ENCODE measurements at regions not wholly inside any gene's neighbourhood (a gene's known extent, or its start where the extent isn't known, plus 50 kb on each side); places are given as distances from the start of the nearest gene placed in this dataset.

DNA sequence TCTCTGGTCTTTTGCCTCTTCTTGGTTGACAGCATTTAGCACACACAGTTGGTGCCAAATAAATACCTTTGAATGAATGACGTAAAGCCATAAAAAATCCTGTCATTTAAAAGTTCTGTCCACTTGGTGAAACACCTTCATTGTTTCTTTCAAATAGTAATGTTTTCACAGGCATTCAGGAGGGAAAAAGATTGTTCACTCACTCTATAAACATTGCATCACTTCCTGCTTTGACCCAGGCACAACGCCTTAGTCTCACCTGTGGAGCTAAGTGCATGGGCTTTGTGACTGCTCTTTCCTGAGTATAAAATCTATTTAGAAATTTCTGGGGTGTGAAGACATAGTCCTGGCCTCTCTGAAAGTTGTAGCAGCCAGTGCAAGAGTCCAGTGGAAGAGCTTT, 88.9 kb upstream of the CXCL14 start:
- no peak overlapping the region for H3K27ac ChIP-seq (ENCODE audit: low read depth in 1 of 2, low read length in 1 of 2)
- no peaks in the 10 kb centered on the region for H3K4me1 ChIP-seq (ENCODE audit: control insufficient read depth in 2 of 2, insufficient read depth in 2 of 2, low read length in 2 of 2)
- no peaks in the 10 kb centered on the region for H3K9me3 ChIP-seq (ENCODE audit: control insufficient read depth in 2 of 2, insufficient read depth in 1 of 2, low read length in 1 of 2)
- DNase-seq (ENCODE audit: low read depth in 6 of 9, low spot score in 9 of 9), result no peak
- no peaks in the 10 kb centered on the region for H3K36me3 ChIP-seq (ENCODE audit: control insufficient read depth in 2 of 2, insufficient read depth in 2 of 2, low read length in 1 of 2)
- H3K4me3 ChIP-seq (ENCODE audit: low read length in 2 of 2), result no peak overlapping the region
- H3K27me3 ChIP-seq (ENCODE audit: control insufficient read depth in 2 of 2, insufficient read depth in 1 of 2, low read length in 1 of 2), result no peaks in the 10 kb centered on the region
- 74% methylated on average over 2 of the region's 2 CpGs for WGBS

- no peaks in the 10 kb centered on the region for H3K4me1 ChIP-seq (ENCODE audit: control insufficient read depth in 2 of 2, insufficient read depth in 2 of 2, low read length in 2 of 2)
- H3K27me3 ChIP-seq (ENCODE audit: control insufficient read depth in 2 of 2, insufficient read depth in 1 of 2, low read length in 1 of 2), result no peaks in the 10 kb centered on the region
- 92% methylated on average over 3 of the region's 3 CpGs for WGBS
- H3K4me3 ChIP-seq (ENCODE audit: low read length in 2 of 2), result no peak overlapping the region
- H3K27ac ChIP-seq (ENCODE audit: low read depth in 1 of 2, low read length in 1 of 2), result no peak overlapping the region
- H3K36me3 ChIP-seq (ENCODE audit: control insufficient read depth in 2 of 2, insufficient read depth in 2 of 2, low read length in 1 of 2), result no peaks in the 10 kb centered on the region
- DNase-seq (ENCODE audit: low read depth in 6 of 9, low spot score in 9 of 9), result no peak
- no peaks in the 10 kb centered on the region for H3K9me3 ChIP-seq (ENCODE audit: control insufficient read depth in 2 of 2, insufficient read depth in 1 of 2, low read length in 1 of 2)
Observed at GRCh38 chr5:135667204-135667603, 88.4 kb upstream of the CXCL14 start.

DNA sequence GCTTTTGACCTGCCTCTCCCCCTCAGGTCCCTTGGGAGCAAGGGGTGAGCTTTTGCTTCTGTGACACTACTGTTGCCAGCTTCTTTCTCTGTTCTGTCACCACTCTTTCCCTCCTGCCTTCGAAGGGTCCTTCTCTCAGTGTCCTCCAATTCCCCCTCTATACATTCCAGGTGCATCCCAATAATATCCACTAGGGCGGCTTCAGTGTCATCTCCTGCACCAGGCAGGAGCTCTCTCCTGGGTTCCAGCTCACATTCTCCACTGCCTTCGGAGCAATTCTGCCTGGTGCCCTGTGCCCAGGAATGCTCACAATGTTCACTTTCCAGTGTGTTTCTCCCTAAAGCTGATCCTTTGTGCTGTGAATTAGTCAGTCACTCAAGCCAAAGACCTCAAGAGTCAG, 83.9 kb upstream of the CXCL14 start:
- 98% methylated on average over 3 of the region's 3 CpGs for WGBS

GRCh38 chr5:135662061-135662481, 83.3 kb upstream of the CXCL14 start:
- DNase-seq (ENCODE audit: low read depth in 6 of 9, low spot score in 9 of 9), result no peak
- no peaks in the 10 kb centered on the region for H3K9me3 ChIP-seq (ENCODE audit: control insufficient read depth in 2 of 2, insufficient read depth in 1 of 2, low read length in 1 of 2)
- 90% methylated on average over 3 of the region's 3 CpGs for WGBS
- no peaks in the 10 kb centered on the region for H3K36me3 ChIP-seq (ENCODE audit: control insufficient read depth in 2 of 2, insufficient read depth in 2 of 2, low read length in 1 of 2)
- no peaks in the 10 kb centered on the region for H3K27me3 ChIP-seq (ENCODE audit: control insufficient read depth in 2 of 2, insufficient read depth in 1 of 2, low read length in 1 of 2)
- no peak overlapping the region for H3K4me3 ChIP-seq (ENCODE audit: low read length in 2 of 2)
- no peak overlapping the region for H3K27ac ChIP-seq (ENCODE audit: low read depth in 1 of 2, low read length in 1 of 2)
- H3K4me1 ChIP-seq (ENCODE audit: control insufficient read depth in 2 of 2, insufficient read depth in 2 of 2, low read length in 2 of 2), result no peaks in the 10 kb centered on the region

More for the DNA sequence above, 83.9 kb upstream of the CXCL14 start:
- Histone ChIP-seq H3K4me3 (ENCODE audit: low read length in 2 of 2) (no peak overlapping the region), H3K4me1 (ENCODE audit: control insufficient read depth in 2 of 2, insufficient read depth in 2 of 2, low read length in 2 of 2) (no peaks in the 10 kb centered on the region), H3K27ac (ENCODE audit: low read depth in 1 of 2, low read length in 1 of 2) (no peak overlapping the region), H3K27me3 (ENCODE audit: control insufficient read depth in 2 of 2, insufficient read depth in 1 of 2, low read length in 1 of 2) (no peaks in the 10 kb centered on the region), H3K9me3 (ENCODE audit: control insufficient read depth in 2 of 2, insufficient read depth in 1 of 2, low read length in 1 of 2) (no peaks in the 10 kb centered on the region), H3K36me3 (ENCODE audit: control insufficient read depth in 2 of 2, insufficient read depth in 2 of 2, low read length in 1 of 2) (no peaks in the 10 kb centered on the region)
- DNase-seq (ENCODE audit: low read depth in 6 of 9, low spot score in 9 of 9), result no peak

DNA sequence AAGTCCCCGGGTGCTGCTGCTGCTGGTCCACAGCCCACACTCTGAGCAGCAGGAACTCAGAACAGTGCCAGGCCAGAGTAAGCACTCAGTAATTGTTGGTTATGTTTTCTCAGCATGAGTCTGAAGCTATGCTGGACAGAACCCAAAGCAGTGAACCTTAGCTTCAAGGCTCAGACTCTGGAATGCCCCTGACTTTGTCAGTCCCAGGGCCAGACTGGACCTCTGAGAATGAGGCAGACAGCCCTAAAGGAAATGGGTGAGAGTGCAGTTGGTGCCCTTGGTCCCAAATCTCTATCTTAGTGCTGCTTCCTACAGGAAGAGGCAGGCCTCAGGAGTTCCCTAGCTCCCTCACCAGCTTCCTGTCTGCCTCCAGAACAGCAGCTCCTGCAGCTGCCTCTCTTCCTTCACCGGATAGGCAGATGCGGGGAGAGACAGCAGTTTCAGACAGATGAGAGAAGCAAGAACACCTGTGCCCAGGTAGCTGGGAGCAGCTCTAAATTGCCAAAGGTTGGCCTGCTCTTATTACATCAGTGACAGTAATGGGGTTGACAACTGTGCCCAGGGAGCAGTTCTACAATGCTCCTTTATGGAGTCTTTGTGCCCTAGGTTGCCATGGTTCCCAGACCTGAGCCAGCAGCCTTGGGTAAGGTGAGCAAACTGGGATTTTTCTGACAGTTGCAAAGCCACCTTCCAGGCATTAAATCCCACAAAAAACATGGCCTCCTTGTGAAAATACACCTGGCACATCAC, 82.2 kb upstream of the CXCL14 start:
- 17% methylated on average over 3 of the region's 3 CpGs for WGBS
- H3K27ac ChIP-seq (ENCODE audit: low read depth in 1 of 2, low read length in 1 of 2), result no peak overlapping the region

DNA sequence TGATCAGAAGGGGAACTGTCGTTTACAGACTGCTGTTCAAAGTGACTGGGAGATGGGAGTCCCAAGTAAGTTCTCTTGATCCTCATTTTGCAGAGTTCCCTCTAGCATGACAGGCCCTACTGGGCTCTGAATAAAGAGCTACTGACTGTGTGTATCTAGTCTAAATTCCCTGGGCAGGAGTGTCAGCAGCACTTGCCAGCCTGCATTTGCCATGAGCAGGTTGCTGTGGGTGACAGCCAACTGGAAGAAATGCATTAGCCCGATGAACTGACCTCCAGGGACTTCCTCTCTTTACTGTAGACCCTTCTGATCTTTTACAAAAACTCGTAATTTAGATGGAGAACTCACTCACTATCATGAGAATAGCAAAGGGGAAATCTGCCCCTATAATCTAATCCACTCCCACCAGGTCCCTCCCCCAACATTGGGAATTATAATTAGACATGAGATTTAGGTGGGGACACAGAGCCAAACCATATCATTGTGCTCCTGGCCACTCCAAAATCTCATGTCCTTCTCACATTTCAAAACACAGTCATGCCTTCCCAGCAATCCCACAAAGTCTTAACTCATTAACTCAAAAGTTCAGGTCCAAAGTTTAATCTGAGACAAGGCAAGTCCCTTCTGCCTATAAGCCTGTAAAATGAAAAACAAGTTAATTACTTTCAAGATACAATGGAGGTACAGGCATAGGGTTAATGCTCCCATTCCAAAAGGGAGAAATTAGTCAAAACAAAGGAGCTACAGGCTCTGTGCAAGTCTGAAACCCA, 78.9 kb upstream of the CXCL14 start:
- no peak overlapping the region for H3K27ac ChIP-seq (ENCODE audit: low read depth in 1 of 2, low read length in 1 of 2)
- WGBS, result 76% methylated on average over 3 of the region's 3 CpGs
- no peak for DNase-seq (ENCODE audit: low read depth in 6 of 9, low spot score in 9 of 9)
- no peaks in the 10 kb centered on the region for H3K36me3 ChIP-seq (ENCODE audit: control insufficient read depth in 2 of 2, insufficient read depth in 2 of 2, low read length in 1 of 2)
- H3K27me3 ChIP-seq (ENCODE audit: control insufficient read depth in 2 of 2, insufficient read depth in 1 of 2, low read length in 1 of 2), result no peaks in the 10 kb centered on the region
- H3K9me3 ChIP-seq (ENCODE audit: control insufficient read depth in 2 of 2, insufficient read depth in 1 of 2, low read length in 1 of 2), result no peaks in the 10 kb centered on the region
- H3K4me1 ChIP-seq (ENCODE audit: control insufficient read depth in 2 of 2, insufficient read depth in 2 of 2, low read length in 2 of 2), result no peaks in the 10 kb centered on the region
- no peak overlapping the region for H3K4me3 ChIP-seq (ENCODE audit: low read length in 2 of 2)

More for the DNA sequence above, 82.2 kb upstream of the CXCL14 start:
- Histone ChIP-seq H3K9me3 (ENCODE audit: control insufficient read depth in 2 of 2, insufficient read depth in 1 of 2, low read length in 1 of 2) (no peaks in the 10 kb centered on the region), H3K4me1 (ENCODE audit: control insufficient read depth in 2 of 2, insufficient read depth in 2 of 2, low read length in 2 of 2) (no peaks in the 10 kb centered on the region), H3K27me3 (ENCODE audit: control insufficient read depth in 2 of 2, insufficient read depth in 1 of 2, low read length in 1 of 2) (no peaks in the 10 kb centered on the region), H3K36me3 (ENCODE audit: control insufficient read depth in 2 of 2, insufficient read depth in 2 of 2, low read length in 1 of 2) (no peaks in the 10 kb centered on the region), H3K4me3 (ENCODE audit: low read length in 2 of 2) (no peak overlapping the region)
- DNase-seq (ENCODE audit: low read depth in 6 of 9, low spot score in 9 of 9), result no peak

DNA sequence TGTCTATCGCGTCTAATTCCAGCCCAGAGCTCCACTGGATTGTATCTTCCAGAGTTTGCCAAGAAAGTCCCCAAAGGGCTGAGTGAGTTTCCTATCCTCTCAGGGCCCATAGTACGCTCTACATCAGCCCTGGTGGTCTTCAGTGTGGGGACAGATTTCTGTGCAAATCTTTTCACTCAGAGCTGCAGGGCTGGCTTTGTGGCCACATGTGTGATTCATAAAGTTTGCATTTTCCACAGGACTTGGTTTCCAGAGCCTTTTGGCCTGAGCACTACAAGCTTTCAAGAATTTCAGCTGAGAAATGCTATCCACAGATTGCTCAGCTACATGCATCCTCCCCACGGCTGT, 76.7 kb upstream of the CXCL14 start:
- Histone ChIP-seq H3K4me3 (ENCODE audit: low read length in 2 of 2) (no peak overlapping the region), H3K4me1 (ENCODE audit: control insufficient read depth in 2 of 2, insufficient read depth in 2 of 2, low read length in 2 of 2) (no peaks in the 10 kb centered on the region), H3K36me3 (ENCODE audit: control insufficient read depth in 2 of 2, insufficient read depth in 2 of 2, low read length in 1 of 2) (no peaks in the 10 kb centered on the region), H3K9me3 (ENCODE audit: control insufficient read depth in 2 of 2, insufficient read depth in 1 of 2, low read length in 1 of 2) (no peaks in the 10 kb centered on the region), H3K27me3 (ENCODE audit: control insufficient read depth in 2 of 2, insufficient read depth in 1 of 2, low read length in 1 of 2) (no peaks in the 10 kb centered on the region), H3K27ac (ENCODE audit: low read depth in 1 of 2, low read length in 1 of 2) (no peak overlapping the region)
- WGBS, result 91% methylated on average over 4 of the region's 4 CpGs
- DNase-seq (ENCODE audit: low read depth in 6 of 9, low spot score in 9 of 9), result no peak

- no peaks in the 10 kb centered on the region for H3K9me3 ChIP-seq (ENCODE audit: control insufficient read depth in 2 of 2, insufficient read depth in 1 of 2, low read length in 1 of 2)
- H3K27me3 ChIP-seq (ENCODE audit: control insufficient read depth in 2 of 2, insufficient read depth in 1 of 2, low read length in 1 of 2), result no peaks in the 10 kb centered on the region
- no peaks in the 10 kb centered on the region for H3K36me3 ChIP-seq (ENCODE audit: control insufficient read depth in 2 of 2, insufficient read depth in 2 of 2, low read length in 1 of 2)
- H3K4me3 ChIP-seq (ENCODE audit: low read length in 2 of 2), result no peak overlapping the region
- 95% methylated on average over 12 of the region's 12 CpGs for WGBS
- no peak for DNase-seq (ENCODE audit: low read depth in 6 of 9, low spot score in 9 of 9)
- H3K27ac ChIP-seq (ENCODE audit: low read depth in 1 of 2, low read length in 1 of 2), result no peak overlapping the region
- no peaks in the 10 kb centered on the region for H3K4me1 ChIP-seq (ENCODE audit: control insufficient read depth in 2 of 2, insufficient read depth in 2 of 2, low read length in 2 of 2)
Observed at GRCh38 chr5:135654761-135655467, 76.1 kb upstream of the CXCL14 start.

DNA sequence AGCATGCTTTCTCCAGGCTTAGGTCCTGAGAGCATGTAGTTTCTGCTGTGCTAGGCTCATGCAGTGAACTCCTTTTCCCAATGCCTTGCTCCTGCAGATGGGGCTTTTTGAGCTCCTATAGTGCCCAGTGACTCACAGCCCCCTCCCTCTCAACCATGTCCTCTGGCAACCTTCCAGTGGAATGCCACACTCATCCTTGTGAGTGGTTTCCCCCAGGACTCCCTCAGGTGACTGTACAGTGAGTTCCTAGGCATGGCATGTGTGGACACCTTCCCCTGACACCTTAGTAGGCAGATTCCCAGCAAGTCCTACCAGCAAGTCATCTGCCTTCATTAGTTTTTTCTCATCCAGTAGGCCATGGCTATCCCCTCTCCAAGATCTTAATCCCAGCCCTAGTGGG, 72.4 kb upstream of the CXCL14 start:
- no peaks in the 10 kb centered on the region for H3K4me1 ChIP-seq (ENCODE audit: control insufficient read depth in 2 of 2, insufficient read depth in 2 of 2, low read length in 2 of 2)
- H3K9me3 ChIP-seq (ENCODE audit: control insufficient read depth in 2 of 2, insufficient read depth in 1 of 2, low read length in 1 of 2), result peaks cover 0 to 3% of the 10 kb centered on the region in 2 donors
- no peaks in the 10 kb centered on the region for H3K36me3 ChIP-seq (ENCODE audit: control insufficient read depth in 2 of 2, insufficient read depth in 2 of 2, low read length in 1 of 2)
- DNase-seq (ENCODE audit: low read depth in 6 of 9, low spot score in 9 of 9), result no peak
- no peaks in the 10 kb centered on the region for H3K27me3 ChIP-seq (ENCODE audit: control insufficient read depth in 2 of 2, insufficient read depth in 1 of 2, low read length in 1 of 2)
- no peak overlapping the region for H3K4me3 ChIP-seq (ENCODE audit: low read length in 2 of 2)
- H3K27ac ChIP-seq (ENCODE audit: low read depth in 1 of 2, low read length in 1 of 2), result no peak overlapping the region
